Left kidney (tissue), 1 donor: ENCODE measurements at regions not wholly inside any gene's neighbourhood (a gene's known extent, or its start where the extent isn't known, plus 50 kb on each side); places are given as distances from the start of the nearest gene placed in this dataset.
"Not testable (repeated sequence)": the region's sequence is repeated elsewhere in the genome, so short reads cannot be mapped to it uniquely, and the experiment has no call there.

ENCODE experiments used
- DNase-seq: peaks from one replicate; pipeline ENCODE4 v3.0.0-alpha.2; 2013

DNA sequence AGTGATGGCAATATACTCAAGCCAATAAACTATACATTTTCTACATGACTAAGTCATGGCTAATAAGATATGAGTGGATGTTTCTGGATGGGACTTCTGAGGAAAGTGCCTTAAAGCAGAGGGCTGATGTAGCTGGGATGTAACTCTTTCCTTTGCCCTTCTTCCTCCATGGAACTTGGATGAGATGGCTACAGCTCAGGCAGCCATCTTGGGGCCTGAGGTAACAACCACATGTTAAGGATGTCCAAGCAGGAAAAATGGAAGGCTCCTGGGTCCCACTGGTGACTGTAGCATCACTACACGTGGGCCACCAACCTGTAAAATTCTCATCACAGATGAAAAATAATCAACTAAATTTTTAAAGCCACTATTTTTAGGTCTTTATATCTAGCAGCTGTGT lies 54.4 kb upstream of the GRIP1 start:
- DNase-seq, result no peak

- DNase-seq, result no peak
Measured at GRCh38 chr12:66733839-66734238, 55.0 kb upstream of the GRIP1 start.

DNA sequence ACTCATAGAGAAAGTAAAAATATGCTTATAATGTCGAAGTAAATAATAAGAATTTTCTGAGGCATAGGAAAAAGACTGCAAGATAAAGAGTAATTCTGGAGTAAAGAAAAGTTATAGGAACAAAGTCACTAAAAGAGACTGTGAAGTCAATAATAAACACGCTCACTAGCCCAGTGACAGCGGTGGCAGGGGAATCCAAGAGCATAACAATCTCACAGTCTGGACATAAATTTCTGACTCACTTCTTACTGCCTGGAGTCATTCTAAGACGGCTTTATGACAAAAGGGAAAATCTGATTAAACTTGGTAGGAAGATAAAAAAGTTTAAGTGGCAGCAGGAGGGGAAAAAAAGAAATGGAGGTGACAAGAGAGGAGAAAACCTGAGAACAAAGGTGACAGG lies 56.4 kb upstream of the GRIP1 start:
- DNase-seq, result no peak

DNA sequence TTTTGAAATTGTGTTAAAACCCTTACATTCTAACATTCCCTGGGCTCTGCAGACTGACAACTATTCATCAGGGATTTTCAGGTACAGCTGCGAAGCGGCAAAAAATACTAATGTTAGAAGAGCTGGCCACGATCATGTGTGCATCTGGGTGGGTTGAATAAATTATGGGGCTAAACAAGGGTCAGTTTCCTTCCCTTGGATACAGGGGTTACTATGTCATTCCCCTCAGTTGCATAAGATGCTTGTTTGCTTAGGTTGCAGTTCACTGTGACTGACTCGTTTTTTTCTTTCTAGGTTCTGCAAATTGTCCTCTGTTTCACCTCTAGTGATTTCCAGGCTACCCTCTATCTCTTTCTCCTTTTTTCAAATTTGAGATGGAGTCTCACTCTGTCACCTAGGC lies 58.1 kb upstream of the GRIP1 start:
- DNase-seq, result no peak

GRCh38 chr12:66739266-66739665 lies 60.4 kb upstream of the GRIP1 start:
- no peak for DNase-seq

DNA sequence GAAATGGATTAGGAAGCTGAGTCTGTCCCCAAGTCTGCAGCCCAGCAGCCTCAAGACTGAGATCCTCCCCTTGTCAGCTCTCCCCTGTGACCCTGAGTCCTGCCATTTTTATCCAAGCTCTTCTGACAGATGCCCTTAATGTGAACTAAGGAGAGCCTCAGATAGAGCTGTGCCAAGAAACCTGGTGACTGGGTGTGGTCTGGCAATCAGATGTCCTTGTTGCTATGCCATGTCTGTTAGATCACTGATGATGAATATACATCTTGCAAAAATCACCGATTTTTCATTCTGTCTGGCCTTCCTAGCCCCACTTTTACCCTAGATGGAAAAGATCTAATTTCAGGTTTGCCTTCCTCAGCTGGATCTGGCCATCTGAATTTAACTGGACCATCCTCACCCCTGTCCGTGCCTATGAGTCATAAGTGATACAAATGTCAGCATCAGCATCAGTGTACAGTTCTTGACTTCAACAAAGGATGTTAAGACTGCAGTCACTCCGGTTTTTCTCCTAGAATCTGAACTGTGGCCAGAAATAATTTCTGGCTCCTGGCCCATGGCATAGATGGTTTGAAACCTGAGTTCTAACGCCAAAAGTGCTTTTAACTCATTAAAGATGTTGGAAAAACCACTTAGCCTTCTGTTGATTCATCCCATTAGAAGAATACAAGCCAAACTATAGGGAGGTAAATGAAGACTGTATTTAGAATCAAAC lies 61.2 kb upstream of the GRIP1 start:
- DNase-seq, result no peak

- no peak for DNase-seq
Measured at GRCh38 chr12:66740732-66741131, 61.9 kb upstream of the GRIP1 start.

DNA sequence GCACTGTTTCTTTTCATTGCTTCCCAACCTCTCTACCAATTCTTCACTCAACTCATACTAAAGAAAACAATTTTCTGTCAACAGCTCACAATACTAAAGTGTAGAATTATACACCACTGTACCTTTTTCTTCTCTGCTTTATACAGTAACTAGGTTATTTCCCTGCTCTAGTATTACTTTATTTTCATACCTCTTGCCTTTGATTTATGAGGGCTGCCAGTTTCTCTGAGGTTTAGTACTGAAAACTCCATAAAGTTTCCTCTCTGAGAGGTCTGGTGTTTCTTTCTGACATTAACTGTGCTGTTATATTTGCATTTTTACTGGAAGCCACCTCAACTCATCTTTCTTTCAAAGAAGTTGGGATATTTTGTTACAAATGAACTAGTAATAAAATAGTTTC lies 63.0 kb upstream of the GRIP1 start:
- DNase-seq, result no peak

DNA sequence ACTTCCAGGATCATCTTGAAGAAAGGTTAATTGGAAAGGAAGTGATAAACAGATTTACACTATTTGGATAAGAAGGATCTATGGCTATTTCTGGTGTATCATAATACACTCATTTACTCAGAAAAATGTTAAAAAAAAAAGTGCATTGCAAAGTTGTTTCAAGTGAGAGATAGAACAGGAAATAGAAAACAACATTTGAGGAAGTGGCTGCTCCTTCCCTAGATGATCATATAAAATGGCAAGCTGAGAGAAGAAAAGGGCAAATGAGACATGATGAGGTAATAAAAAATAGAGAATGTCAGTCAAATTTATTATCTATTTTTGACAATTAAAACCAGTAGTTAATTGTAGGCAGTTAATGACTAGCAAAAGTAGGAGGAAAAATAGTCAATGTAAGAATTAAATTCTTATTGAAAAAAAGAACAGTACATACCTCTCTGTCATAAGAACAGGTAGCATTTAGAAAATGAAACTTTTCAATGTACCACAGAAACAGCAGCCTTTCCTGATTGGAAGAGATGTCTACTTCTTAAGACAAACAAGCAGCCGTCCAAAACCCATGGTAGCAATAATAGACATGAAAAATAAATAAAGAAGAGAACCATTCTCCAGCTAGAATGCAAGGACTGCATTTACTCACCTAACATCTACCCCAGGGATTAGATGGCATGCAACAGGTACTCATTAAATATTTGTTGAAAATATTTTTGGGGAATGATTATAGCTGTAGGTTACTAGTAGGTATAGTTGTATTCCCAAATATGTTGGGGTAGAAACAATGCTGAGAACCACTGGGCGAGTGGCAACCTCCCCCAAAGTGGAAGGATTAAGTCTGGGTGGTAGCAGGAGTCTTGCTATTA lies 63.9 kb upstream of the GRIP1 start:
- DNase-seq, result no peak

- no peak for DNase-seq
Measured at GRCh38 chr12:66744461-66744860, 65.6 kb upstream of the GRIP1 start.

- no peak for DNase-seq
Measured at GRCh38 chr12:66744956-66745383, 66.1 kb upstream of the GRIP1 start.

GRCh38 chr12:66746489-66747201 lies 67.8 kb upstream of the GRIP1 start:
- no peak for DNase-seq

DNA sequence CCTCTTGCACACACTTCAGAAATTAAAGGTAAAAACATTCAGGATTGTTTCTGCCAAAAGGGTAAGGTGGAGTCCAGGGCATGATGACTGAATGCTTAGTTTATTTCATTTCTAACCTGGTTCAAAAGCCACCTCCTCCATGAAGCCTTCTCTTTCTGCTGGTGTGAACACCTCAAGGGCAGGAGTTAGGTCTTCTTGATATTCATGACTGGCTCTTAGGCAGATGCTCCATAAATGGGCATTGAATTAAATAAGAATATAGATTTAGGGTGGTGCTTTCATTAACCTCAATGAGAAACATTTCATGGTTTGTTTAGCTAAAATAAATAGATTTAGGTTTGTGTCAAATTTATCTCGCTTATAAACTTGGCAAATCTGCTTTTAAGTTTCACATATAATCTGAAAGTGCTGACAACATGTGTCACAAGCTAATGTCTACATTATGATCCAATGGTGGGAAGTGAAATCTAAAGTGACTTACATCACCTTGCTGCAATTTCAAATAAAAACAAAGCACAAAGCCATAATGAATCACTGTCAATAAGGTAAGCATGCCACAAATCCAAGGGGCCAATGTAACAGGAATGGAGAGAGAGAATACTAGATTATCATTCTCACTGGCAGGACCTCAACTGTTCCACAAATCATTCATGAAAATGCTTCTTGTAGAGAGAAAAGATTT lies 72.7 kb upstream of the GRIP1 start:
- DNase-seq, result no peak

DNA sequence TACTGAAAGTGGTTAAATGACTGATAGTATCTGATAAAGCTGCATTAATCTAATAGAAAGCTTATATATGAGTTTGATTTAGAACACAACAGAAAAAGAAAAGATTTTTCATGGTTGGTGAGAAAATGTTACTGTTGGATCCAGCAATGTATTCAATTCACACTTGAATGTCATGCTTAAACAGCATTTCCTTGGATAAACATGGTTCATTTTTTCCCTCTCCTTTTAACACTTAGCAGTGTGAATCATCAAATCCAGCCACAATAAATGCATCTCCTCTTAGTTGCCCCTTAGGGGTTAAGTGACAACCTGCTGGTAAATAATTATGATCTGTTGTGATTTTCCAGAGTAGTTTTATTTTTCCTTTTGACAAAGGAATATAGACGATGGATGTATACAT lies 74.9 kb upstream of the GRIP1 start:
- DNase-seq, result no peak

DNA sequence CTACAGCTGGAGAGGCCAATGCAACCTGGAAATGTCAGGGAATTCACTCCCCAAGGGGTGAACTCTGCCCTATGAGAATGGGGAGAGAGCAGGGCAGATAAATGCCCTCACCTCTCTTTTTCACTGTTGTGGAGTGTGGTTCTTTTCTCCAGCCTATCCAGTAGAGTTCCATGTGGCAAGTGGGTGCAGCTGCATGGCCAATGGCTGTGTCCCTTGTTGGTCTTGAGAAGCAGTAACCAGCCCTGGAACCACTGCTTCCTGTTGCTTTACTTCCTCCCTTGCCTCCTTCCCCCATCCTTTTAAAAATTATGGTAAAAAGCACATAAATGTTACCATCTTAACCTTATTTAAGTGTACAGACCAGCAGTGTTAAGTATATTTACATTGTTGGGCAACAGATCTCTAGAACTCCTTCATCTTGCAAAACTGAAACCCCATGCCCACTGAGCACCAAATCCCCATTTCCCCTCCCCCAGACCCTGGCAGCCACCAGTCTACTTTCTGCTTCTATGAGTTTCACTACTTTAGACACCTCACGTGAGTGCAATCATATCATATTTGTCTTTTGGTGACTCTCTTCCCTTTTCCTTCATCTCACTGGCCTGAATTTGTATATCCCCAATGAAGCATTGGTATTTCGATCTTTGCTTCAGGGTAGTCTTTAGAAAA lies 77.0 kb upstream of the GRIP1 start:
- no peak for DNase-seq

- DNase-seq, result no peak
Measured at GRCh38 chr12:66756631-66757030, 77.8 kb upstream of the GRIP1 start.

- not testable (repeated sequence) for DNase-seq
Measured at GRCh38 chr12:66760122-66760521, 81.2 kb upstream of the GRIP1 start.

DNA sequence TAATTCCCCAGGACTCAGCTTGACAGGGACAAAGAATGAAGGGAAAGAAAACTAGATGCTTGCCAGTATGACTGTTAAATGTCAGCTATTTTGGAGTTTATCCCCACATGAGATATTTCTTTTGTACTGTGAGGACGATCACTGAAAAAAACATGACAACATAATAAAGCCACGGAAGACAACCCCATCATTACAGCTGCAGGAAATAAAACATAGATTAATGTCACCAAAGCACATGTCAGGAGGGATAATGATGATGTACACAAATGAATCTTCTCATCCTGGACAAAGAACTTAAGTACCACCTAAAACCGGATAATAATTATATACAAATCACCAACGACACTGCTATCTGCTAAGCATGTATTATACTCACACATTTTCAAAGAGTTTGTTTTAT lies 84.6 kb upstream of the GRIP1 start:
- DNase-seq, result no peak

DNA sequence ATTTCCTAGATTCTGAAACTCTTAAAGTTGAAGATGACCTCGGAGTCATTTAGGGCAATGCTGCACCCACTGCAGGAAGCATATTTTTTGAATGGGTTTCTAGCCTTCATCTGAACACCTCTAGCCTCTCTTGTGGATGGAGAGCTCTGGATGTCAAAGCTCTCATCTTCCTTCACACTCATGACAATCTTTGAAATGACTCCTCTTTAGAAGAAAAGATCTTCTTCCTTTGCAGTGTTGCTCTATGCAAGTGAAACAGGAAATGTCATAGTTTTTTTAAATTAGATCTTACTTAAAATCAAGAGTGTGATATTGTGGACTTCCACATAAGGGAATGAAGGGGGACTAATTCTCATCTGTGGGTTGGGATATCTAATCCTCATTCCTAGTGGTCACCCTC lies 86.3 kb upstream of the GRIP1 start:
- no peak for DNase-seq

DNA sequence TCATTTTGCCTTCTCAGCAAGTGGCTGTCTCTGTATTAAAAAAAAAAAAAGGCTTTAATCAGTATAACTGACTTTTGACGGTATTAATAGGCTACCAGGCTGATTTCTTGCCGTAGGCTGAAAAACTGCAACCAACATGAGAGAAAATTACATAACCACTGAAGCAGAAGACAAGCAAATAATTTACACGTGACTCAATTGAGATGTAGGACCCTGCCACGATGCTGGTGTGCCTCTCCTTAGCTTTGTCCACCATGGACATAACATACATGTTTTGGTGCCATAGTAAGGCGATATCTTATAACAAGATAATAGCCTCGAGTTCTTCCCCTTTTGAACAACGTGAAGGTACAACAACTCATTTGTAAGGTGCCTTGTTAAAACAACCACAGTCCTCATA lies 88.7 kb upstream of the GRIP1 start:
- DNase-seq, result no peak

- no peak for DNase-seq
Measured at GRCh38 chr12:66768293-66768692, 89.4 kb upstream of the GRIP1 start.

GRCh38 chr12:66774929-66775328 lies 96.1 kb upstream of the GRIP1 start:
- DNase-seq, result no peak
